BE2C (cell line): ENCODE measurements at regions not wholly inside any gene's neighbourhood (a gene's known extent, or its start where the extent isn't known, plus 50 kb on each side); places are given as distances from the start of the nearest gene placed in this dataset.

Experiments
- DNase-seq: peaks from one replicate; pipeline ENCODE4 v3.0.0-alpha.2; 2020
- H3K27me3 ChIP-seq: fragments of 250-450 bp; sonication (Bioruptor Pico); 2 replicates; pipeline ENCODE4 v1.5.1; 2020; ENCODE audit warnings: mild to moderate bottlenecking
- H3K36me3 ChIP-seq: fragments of 250-450 bp; sonication (Bioruptor Pico); 2 replicates; pipeline ENCODE4 v1.5.1; 2020; ENCODE audit warnings: mild to moderate bottlenecking
- H3K4me1 ChIP-seq: fragments of 250-450 bp; sonication (Bioruptor Pico); 2 replicates; pipeline ENCODE4 v1.5.1; 2020
- H3K4me3 ChIP-seq: 2 replicates; pipeline ENCODE4 v1.5.1; 2011; ENCODE audit warnings: low read depth, low read length
- H3K9me3 ChIP-seq: fragments of 250-450 bp; sonication (Bioruptor Pico); 2 replicates; pipeline ENCODE4 v1.5.1; 2020
- TF ChIP-seq, protein P1 (sequence below): IDR thresholded peaks from 2 replicates; pipeline ENCODE4 v1.5.1; 2012; ENCODE audit warnings: mild to moderate bottlenecking, low read depth, low read length

GRCh38 chr9:108193026-108193710 is 662.6 kb downstream of the ACTL7B start:
- H3K4me1 ChIP-seq, result peaks cover 14% of the 10 kb centered on the region
- H3K36me3 ChIP-seq, result no peaks in the 10 kb centered on the region
- H3K27me3 ChIP-seq, result no peaks in the 10 kb centered on the region
- TF ChIP-seq, protein P1, sequence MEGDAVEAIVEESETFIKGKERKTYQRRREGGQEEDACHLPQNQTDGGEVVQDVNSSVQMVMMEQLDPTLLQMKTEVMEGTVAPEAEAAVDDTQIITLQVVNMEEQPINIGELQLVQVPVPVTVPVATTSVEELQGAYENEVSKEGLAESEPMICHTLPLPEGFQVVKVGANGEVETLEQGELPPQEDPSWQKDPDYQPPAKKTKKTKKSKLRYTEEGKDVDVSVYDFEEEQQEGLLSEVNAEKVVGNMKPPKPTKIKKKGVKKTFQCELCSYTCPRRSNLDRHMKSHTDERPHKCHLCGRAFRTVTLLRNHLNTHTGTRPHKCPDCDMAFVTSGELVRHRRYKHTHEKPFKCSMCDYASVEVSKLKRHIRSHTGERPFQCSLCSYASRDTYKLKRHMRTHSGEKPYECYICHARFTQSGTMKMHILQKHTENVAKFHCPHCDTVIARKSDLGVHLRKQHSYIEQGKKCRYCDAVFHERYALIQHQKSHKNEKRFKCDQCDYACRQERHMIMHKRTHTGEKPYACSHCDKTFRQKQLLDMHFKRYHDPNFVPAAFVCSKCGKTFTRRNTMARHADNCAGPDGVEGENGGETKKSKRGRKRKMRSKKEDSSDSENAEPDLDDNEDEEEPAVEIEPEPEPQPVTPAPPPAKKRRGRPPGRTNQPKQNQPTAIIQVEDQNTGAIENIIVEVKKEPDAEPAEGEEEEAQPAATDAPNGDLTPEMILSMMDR, result no peak
- H3K4me3 ChIP-seq, result no peak overlapping the region
- DNase-seq, result no peak
- peaks cover 6% of the 10 kb centered on the region for H3K9me3 ChIP-seq

- H3K9me3 ChIP-seq, result no peaks in the 10 kb centered on the region
- H3K4me1 ChIP-seq, result peaks cover 19% of the 10 kb centered on the region
- no peaks in the 10 kb centered on the region for H3K27me3 ChIP-seq
- no peak overlapping the region for H3K4me3 ChIP-seq
- TF ChIP-seq, protein P1, result no peak
- no peaks in the 10 kb centered on the region for H3K36me3 ChIP-seq
- DNase-seq, result no peak
Observed at GRCh38 chr9:108191065-108191464, 664.7 kb downstream of the ACTL7B start.

DNA sequence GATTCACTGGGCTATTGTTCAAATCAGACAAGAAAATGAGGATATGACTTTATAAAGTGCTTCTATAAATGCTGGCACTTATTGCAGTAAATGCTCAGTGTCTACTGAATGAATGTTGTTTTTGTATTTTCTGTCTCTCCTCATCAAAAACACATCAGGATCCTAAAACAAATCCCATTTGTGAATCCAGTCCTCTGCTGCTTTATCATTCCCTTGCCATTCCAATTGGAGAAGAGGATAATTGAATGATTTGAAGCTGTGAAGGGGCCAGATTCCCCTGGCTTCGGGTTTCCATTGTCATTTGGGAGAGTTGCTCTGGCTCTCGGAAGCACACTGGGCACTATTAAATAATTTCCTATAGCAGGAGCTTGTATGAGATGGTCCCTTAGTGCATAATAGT is 666.8 kb downstream of the ACTL7B start:
- Histone ChIP-seq H3K4me1 (peaks cover 19% of the 10 kb centered on the region), H3K36me3 (no peaks in the 10 kb centered on the region), H3K9me3 (no peaks in the 10 kb centered on the region), H3K4me3 (no peak overlapping the region), H3K27me3 (no peaks in the 10 kb centered on the region)
- DNase-seq, result peak; percentile 32
- TF ChIP-seq, protein P1, result no peak

- TF ChIP-seq, protein P1, result no peak
- Histone ChIP-seq H3K27me3 (no peaks in the 10 kb centered on the region), H3K9me3 (no peaks in the 10 kb centered on the region), H3K4me1 (peaks cover 19% of the 10 kb centered on the region), H3K36me3 (no peaks in the 10 kb centered on the region), H3K4me3 (no peak overlapping the region)
- DNase-seq, result no peak
Observed at GRCh38 chr9:108188482-108188881, 667.3 kb downstream of the ACTL7B start.

GRCh38 chr9:108186642-108187395 is 669.0 kb downstream of the ACTL7B start:
- no peaks in the 10 kb centered on the region for H3K36me3 ChIP-seq
- TF ChIP-seq, protein P1, result no peak
- H3K4me1 ChIP-seq, result peaks cover 19% of the 10 kb centered on the region
- DNase-seq, result no peak
- no peaks in the 10 kb centered on the region for H3K9me3 ChIP-seq
- H3K4me3 ChIP-seq, result no peak overlapping the region
- H3K27me3 ChIP-seq, result no peaks in the 10 kb centered on the region

GRCh38 chr9:108185613-108186012 is 670.2 kb downstream of the ACTL7B start:
- no peak for DNase-seq
- TF ChIP-seq, protein P1, result no peak
- Histone ChIP-seq H3K27me3 (no peaks in the 10 kb centered on the region), H3K36me3 (no peaks in the 10 kb centered on the region), H3K9me3 (no peaks in the 10 kb centered on the region), H3K4me1 (peaks cover 19% of the 10 kb centered on the region), H3K4me3 (no peak overlapping the region)
